ENCODE measurements at regions not wholly inside any gene's neighbourhood (a gene's known extent, or its start where the extent isn't known, plus 50 kb on each side); places are given as distances from the start of the nearest gene placed in this dataset.

DNA sequence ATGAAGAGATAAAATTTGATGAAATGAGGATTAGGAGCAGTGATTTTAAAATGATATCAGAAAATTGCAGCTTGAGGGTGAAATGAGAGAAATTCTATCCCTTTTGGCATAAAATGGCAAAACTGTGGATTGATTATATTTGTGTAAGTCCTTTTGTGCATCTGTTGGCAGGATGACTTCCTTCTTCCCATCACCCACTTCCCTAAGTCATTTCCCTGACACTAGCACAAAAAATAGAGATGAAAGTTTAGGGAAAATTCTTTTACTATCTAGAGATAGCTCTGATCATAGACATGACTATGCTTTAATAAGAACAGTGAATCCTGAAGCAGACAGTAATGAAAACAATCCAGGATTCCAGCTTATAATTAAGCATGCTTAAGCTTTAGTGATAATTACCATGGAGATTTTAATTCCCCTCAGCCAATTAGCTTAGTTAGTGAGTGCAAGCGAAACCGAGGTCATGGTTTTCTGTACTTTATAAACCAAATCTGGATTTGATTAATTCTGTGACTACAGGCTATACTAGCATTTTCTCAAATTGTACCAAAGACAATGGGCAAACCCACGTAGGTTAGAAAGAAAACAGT is 163.6 kb upstream of the TARS1 start:
- Mint-ChIP-seq H3K4me1 (ENCODE audit: insufficient read depth, unreplicated experiment) (peaks cover 5% of the 10 kb centered on the region), H3K27ac (ENCODE audit: low read depth, unreplicated experiment) (no peak overlapping the region), H3K9me3 (ENCODE audit: unreplicated experiment) (no peaks in the 10 kb centered on the region), H3K36me3 (ENCODE audit: insufficient read depth, unreplicated experiment) (no peaks in the 10 kb centered on the region), H3K4me3 (ENCODE audit: unreplicated experiment) (no peak overlapping the region), H3K27me3 (ENCODE audit: insufficient read depth, unreplicated experiment) (no peaks in the 10 kb centered on the region)
- ChIA-PET CTCF (interaction anchor here (1.1 to 2.0 kb wide), 2 partner anchors 15 to 23 kb away, joined by 4 to 7 read pairs; no protein-coding TSS in a partner anchor), POLR2A (interaction anchor here (0.8 to 1.2 kb wide), 2 partner anchors 14 to 22 kb away, joined by 4 read pairs; no protein-coding TSS in a partner anchor)
- DNase-seq (ENCODE audit: unreplicated experiment), result no peak
- TF ChIP-seq, protein P1, sequence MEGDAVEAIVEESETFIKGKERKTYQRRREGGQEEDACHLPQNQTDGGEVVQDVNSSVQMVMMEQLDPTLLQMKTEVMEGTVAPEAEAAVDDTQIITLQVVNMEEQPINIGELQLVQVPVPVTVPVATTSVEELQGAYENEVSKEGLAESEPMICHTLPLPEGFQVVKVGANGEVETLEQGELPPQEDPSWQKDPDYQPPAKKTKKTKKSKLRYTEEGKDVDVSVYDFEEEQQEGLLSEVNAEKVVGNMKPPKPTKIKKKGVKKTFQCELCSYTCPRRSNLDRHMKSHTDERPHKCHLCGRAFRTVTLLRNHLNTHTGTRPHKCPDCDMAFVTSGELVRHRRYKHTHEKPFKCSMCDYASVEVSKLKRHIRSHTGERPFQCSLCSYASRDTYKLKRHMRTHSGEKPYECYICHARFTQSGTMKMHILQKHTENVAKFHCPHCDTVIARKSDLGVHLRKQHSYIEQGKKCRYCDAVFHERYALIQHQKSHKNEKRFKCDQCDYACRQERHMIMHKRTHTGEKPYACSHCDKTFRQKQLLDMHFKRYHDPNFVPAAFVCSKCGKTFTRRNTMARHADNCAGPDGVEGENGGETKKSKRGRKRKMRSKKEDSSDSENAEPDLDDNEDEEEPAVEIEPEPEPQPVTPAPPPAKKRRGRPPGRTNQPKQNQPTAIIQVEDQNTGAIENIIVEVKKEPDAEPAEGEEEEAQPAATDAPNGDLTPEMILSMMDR (IDR thresholded peaks at IDR 0.05; ENCODE audit: unreplicated experiment), result no peak
- no TSS peak for BruUV-seq (replicated peaks)
- intact Hi-C loops (cut with micrococcal nuclease), result no loop called here

DNA sequence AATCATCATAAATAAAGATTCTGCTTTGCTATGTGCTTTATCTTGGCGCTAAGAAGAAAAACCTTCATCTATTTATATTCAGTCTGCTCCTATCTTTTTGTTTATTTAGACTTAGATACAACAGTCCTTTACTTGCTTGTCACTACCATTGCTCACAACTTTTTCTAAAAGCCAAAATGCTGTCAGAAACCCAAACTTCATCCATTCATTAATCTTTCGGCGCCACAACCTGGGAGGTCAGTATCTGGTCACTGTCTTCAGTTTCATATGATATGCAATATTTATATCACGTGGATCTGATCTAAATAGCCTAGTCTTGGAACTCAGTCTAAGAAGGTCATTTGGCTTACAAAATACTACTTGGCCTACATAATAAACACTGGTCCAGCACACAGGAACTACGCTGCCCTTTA is 159.3 kb upstream of the TARS1 start:
- intact Hi-C loops (cut with micrococcal nuclease), result no loop called here
- H3K36me3 Mint-ChIP-seq (ENCODE audit: insufficient read depth, unreplicated experiment), result no peaks in the 10 kb centered on the region
- no peaks in the 10 kb centered on the region for H3K4me1 Mint-ChIP-seq (ENCODE audit: insufficient read depth, unreplicated experiment)
- H3K27ac Mint-ChIP-seq (ENCODE audit: low read depth, unreplicated experiment), result no peak overlapping the region
- no peak for DNase-seq (ENCODE audit: unreplicated experiment)
- H3K27me3 Mint-ChIP-seq (ENCODE audit: insufficient read depth, unreplicated experiment), result no peaks in the 10 kb centered on the region
- POLR2A ChIA-PET, result no interaction called here
- CTCF ChIA-PET, result interaction anchor here (0.7 to 1.6 kb wide), 2 partner anchors 18 to 197 kb away, joined by 3 to 5 read pairs; no protein-coding TSS in a partner anchor
- no peak overlapping the region for H3K4me3 Mint-ChIP-seq (ENCODE audit: unreplicated experiment)
- BruUV-seq (replicated peaks), result no TSS peak
- TF ChIP-seq, protein P1 (IDR thresholded peaks at IDR 0.05; ENCODE audit: unreplicated experiment), result no peak
- H3K9me3 Mint-ChIP-seq (ENCODE audit: unreplicated experiment), result no peaks in the 10 kb centered on the region

DNA sequence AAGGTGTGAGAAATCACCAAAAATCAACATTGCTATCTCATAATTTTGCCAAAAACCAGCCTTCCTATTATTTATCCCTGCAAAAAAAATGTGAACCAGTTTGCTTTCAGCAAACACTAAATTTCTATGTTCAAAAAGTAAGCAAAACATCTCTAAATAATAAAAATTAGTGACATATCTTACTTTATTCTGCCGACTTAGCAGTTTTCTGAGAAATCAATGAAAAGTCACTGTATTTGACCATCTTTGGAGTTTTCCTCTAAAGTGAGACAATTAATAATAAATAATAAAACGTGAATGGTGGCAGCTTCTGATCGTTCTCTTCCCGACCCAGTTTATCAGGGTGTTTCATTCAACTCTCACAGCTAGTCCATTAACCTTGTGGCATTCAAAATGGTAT is 158.6 kb upstream of the TARS1 start:
- TF ChIP-seq, protein P1 (IDR thresholded peaks at IDR 0.05; ENCODE audit: unreplicated experiment), result no peak
- Mint-ChIP-seq H3K9me3 (ENCODE audit: unreplicated experiment) (no peaks in the 10 kb centered on the region), H3K36me3 (ENCODE audit: insufficient read depth, unreplicated experiment) (no peaks in the 10 kb centered on the region), H3K4me1 (ENCODE audit: insufficient read depth, unreplicated experiment) (no peaks in the 10 kb centered on the region), H3K4me3 (ENCODE audit: unreplicated experiment) (no peak overlapping the region), H3K27ac (ENCODE audit: low read depth, unreplicated experiment) (no peak overlapping the region), H3K27me3 (ENCODE audit: insufficient read depth, unreplicated experiment) (no peaks in the 10 kb centered on the region)
- ChIA-PET CTCF (interaction anchor here (0.7 kb wide), 1 partner anchor 663 kb away, joined by 3 read pairs; no protein-coding TSS in a partner anchor), POLR2A (no interaction called here)
- no TSS peak for BruUV-seq (replicated peaks)
- intact Hi-C loops (cut with micrococcal nuclease), result no loop called here
- DNase-seq (ENCODE audit: unreplicated experiment), result no peak

DNA sequence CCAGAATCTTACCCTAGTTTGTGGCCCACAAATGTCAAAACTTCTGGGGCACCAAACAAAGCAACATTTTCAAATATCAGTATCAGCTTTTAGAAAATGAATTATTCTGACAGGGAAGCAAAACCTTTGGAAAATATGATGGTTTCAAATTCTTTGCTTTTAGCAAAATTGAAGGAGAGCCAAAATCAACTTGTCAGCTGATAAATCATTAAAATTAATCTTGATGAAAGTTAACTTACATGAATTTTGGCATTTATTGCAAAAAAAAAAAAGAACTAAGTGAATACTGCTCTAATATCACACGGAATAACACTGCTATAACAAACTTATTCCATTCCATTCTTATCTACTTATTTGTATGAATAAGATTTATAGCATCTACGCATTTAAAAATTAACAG is 158.1 kb upstream of the TARS1 start:
- BruUV-seq (replicated peaks), result no TSS peak
- no peaks in the 10 kb centered on the region for H3K36me3 Mint-ChIP-seq (ENCODE audit: insufficient read depth, unreplicated experiment)
- CTCF ChIA-PET, result interaction anchor here (0.7 kb wide), 1 partner anchor 663 kb away, joined by 3 read pairs; no protein-coding TSS in a partner anchor
- POLR2A ChIA-PET, result no interaction called here
- TF ChIP-seq, protein P1 (IDR thresholded peaks at IDR 0.05; ENCODE audit: unreplicated experiment), result no peak
- H3K9me3 Mint-ChIP-seq (ENCODE audit: unreplicated experiment), result no peaks in the 10 kb centered on the region
- intact Hi-C loops (cut with micrococcal nuclease), result no loop called here
- no peak overlapping the region for H3K27ac Mint-ChIP-seq (ENCODE audit: low read depth, unreplicated experiment)
- H3K4me3 Mint-ChIP-seq (ENCODE audit: unreplicated experiment), result no peak overlapping the region
- H3K27me3 Mint-ChIP-seq (ENCODE audit: insufficient read depth, unreplicated experiment), result no peaks in the 10 kb centered on the region
- no peaks in the 10 kb centered on the region for H3K4me1 Mint-ChIP-seq (ENCODE audit: insufficient read depth, unreplicated experiment)
- DNase-seq (ENCODE audit: unreplicated experiment), result no peak
